Heart left ventricle (tissue), 13 donors: ENCODE measurements at regions not wholly inside any gene's neighbourhood (a gene's known extent, or its start where the extent isn't known, plus 50 kb on each side); places are given as distances from the start of the nearest gene placed in this dataset.

Source experiments
- POLR2A ChIP-seq, 2 donors: fragments of 450-650 bp; IDR thresholded peaks; one replicate each; pipeline ENCODE4 v1.6.1; 2017; ENCODE audit warnings: antibody characterized with exemption in 2 of 2, mild to moderate bottlenecking in 2 of 2, moderate library complexity in 2 of 2
- TF ChIP-seq, protein P1 (sequence below), 12 donors: fragments of 200-600 bp; sonication (generic) in 4 of 12; IDR thresholded peaks; one replicate each; pipeline versions ENCODE4 v1.5.0 to v1.8.0; 2018 to 2022; ENCODE audit warnings: antibody characterized with exemption in 12 of 12, mild to moderate bottlenecking in 5 of 12
- donor health status: ischemic (EF 13 %, LVEDD 7.1; RV severe dilation, severe dysfunction).
- donor health status: DM: no; HTN: yes; CAD: no.
- donor health status: DM: no; HTN: no; CAD: no.
- donor health status: ischemic (EF 25% LVEDD 6.9; RV normal size, moderate dysfunction).
- donor health status: ischemic (EF 25% LVEDD 5.7; RV mildly dilated, moderate dysfunction).
- donor health status: ischemic (EF 35%, LVEDD 5.7; RV mildly dilated, moderate dysfunction).
- donor health status: nonischemic (EF 11% LVEDD 7.7; RV severe dilation, severe dysfunction).
- donor health status: DM: yes; HTN: yes; CAD: no.
- donor health status: PGD.
- donor health status: ischemic (EF 29% LVEDD 5.4; RV normal size, mild dysfunction).
- donor health status: nonischemic (EF 23%, LVEDD 6.1; RV moderate dilation, normal function).

GRCh38 chr12:67558775-67559174, 89.8 kb upstream of the DYRK2 start:
- TF ChIP-seq, protein P1, sequence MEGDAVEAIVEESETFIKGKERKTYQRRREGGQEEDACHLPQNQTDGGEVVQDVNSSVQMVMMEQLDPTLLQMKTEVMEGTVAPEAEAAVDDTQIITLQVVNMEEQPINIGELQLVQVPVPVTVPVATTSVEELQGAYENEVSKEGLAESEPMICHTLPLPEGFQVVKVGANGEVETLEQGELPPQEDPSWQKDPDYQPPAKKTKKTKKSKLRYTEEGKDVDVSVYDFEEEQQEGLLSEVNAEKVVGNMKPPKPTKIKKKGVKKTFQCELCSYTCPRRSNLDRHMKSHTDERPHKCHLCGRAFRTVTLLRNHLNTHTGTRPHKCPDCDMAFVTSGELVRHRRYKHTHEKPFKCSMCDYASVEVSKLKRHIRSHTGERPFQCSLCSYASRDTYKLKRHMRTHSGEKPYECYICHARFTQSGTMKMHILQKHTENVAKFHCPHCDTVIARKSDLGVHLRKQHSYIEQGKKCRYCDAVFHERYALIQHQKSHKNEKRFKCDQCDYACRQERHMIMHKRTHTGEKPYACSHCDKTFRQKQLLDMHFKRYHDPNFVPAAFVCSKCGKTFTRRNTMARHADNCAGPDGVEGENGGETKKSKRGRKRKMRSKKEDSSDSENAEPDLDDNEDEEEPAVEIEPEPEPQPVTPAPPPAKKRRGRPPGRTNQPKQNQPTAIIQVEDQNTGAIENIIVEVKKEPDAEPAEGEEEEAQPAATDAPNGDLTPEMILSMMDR (IDR thresholded peaks at IDR 0.05): no peak
- TF ChIP-seq POLR2A (IDR thresholded peaks at IDR 0.05): no peak
